ENCODE measurements at regions not wholly inside any gene's neighbourhood (a gene's known extent, or its start where the extent isn't known, plus 50 kb on each side); places are given as distances from the start of the nearest gene placed in this dataset.

DNA sequence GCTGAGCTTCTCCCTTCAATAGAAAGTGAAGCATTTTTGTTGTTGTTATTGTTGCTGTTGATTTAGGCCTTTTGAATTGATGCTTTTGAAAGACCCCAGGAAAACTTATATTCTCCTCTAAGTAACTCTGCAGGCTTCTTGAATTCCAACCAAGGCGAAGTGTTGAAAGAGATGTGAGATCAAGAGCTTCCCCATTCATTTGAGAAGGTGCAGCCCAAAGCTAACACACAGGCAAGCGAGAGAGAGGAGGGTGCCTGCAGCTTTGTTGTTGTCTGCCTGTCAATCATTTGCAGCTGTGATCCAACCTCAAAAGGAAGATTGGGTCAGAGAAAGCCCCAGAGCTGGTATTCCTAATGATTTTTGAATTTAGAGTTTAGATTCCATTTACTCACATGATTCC, 963.6 kb upstream of the CNTNAP5 start:
- Histone ChIP-seq H3K4me1 (ENCODE audit: control insufficient read depth in 5 of 5, insufficient read depth in 5 of 5, low read length in 5 of 5) (no peaks in the 10 kb centered on the region), H3K27ac (ENCODE audit: low read depth in 1 of 2, low read length in 1 of 2) (no peak overlapping the region), H3K36me3 (ENCODE audit: control insufficient read depth in 4 of 4, insufficient read depth in 4 of 4, low read length in 4 of 4) (no peaks in the 10 kb centered on the region), H3K9me3 (ENCODE audit: control insufficient read depth in 4 of 4, insufficient read depth in 3 of 4, low read length in 3 of 4) (no peaks in the 10 kb centered on the region), H3K4me3 (no peak overlapping the region), H3K27me3 (ENCODE audit: control insufficient read depth in 3 of 3, insufficient read depth in 3 of 3, low read length in 2 of 3) (no peaks in the 10 kb centered on the region), H3K9ac (ENCODE audit: insufficient read depth in 1 of 2, low read length in 2 of 2) (no peak overlapping the region)
- TF ChIP-seq, protein P1, sequence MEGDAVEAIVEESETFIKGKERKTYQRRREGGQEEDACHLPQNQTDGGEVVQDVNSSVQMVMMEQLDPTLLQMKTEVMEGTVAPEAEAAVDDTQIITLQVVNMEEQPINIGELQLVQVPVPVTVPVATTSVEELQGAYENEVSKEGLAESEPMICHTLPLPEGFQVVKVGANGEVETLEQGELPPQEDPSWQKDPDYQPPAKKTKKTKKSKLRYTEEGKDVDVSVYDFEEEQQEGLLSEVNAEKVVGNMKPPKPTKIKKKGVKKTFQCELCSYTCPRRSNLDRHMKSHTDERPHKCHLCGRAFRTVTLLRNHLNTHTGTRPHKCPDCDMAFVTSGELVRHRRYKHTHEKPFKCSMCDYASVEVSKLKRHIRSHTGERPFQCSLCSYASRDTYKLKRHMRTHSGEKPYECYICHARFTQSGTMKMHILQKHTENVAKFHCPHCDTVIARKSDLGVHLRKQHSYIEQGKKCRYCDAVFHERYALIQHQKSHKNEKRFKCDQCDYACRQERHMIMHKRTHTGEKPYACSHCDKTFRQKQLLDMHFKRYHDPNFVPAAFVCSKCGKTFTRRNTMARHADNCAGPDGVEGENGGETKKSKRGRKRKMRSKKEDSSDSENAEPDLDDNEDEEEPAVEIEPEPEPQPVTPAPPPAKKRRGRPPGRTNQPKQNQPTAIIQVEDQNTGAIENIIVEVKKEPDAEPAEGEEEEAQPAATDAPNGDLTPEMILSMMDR (IDR thresholded peaks at IDR 0.05; ENCODE audit: control extremely low read depth, extremely low read depth): no peak
- no peak for DNase-seq
- 78 to 81% methylated on average over 2 of the region's 2 CpGs for WGBS, 2 donors
- no peak for ATAC-seq (ENCODE audit: insufficient read depth, low FRiP score)

DNA sequence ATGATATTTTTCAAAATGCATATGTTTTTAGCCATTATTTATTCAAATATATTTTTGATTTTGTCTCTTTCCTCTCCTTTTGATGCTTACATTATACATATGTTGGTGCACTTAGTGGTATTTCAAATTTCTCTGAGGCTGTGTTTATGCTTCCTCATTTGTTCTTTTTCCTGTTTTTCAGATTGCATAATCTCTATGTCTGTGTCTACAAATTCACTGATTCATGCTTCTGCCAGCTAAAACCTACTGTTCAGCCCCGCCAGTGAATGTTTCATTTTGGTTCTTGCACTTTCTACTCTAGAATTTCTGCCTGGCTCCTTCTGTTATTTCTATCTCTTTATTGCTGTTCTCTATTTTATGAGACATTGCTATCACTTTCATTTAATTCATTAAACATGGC, 951.7 kb upstream of the CNTNAP5 start:
- H3K9me3 ChIP-seq (ENCODE audit: control insufficient read depth in 4 of 4, insufficient read depth in 3 of 4, low read length in 3 of 4): no peaks in the 10 kb centered on the region
- no peak overlapping the region for H3K9ac ChIP-seq (ENCODE audit: insufficient read depth in 1 of 2, low read length in 2 of 2)
- no peak overlapping the region for H3K4me3 ChIP-seq
- no peaks in the 10 kb centered on the region for H3K4me1 ChIP-seq (ENCODE audit: control insufficient read depth in 5 of 5, insufficient read depth in 5 of 5, low read length in 5 of 5)
- ATAC-seq (ENCODE audit: insufficient read depth, low FRiP score): no peak
- H3K27ac ChIP-seq (ENCODE audit: low read depth in 1 of 2, low read length in 1 of 2): no peak overlapping the region
- no peaks in the 10 kb centered on the region for H3K36me3 ChIP-seq (ENCODE audit: control insufficient read depth in 4 of 4, insufficient read depth in 4 of 4, low read length in 4 of 4)
- WGBS, 2 donors: 22 to 47% methylated on average over 1 of the region's 1 CpG
- H3K27me3 ChIP-seq (ENCODE audit: control insufficient read depth in 3 of 3, insufficient read depth in 3 of 3, low read length in 2 of 3): no peaks in the 10 kb centered on the region
- TF ChIP-seq, protein P1 (IDR thresholded peaks at IDR 0.05; ENCODE audit: control extremely low read depth, extremely low read depth): no peak
- no peak for DNase-seq

DNA sequence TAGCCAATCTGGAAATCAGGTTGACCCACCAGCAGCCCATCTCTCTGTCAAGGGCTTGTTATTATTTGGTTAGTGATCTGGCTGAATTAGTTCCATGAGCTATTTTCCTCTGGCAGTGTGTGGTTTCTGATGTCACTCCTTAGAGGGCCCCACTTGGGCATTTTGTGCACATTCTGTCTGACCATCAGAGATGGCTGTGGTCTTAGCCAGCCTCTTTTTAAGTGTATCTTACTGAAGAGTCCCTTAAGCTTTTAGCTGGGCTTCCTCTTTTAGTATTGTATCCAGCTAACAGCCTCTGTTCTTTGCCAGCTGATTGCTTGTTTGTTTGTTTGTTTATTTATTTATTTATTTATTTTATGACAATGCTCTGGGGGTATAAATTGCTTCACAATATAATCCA, 951.1 kb upstream of the CNTNAP5 start:
- Histone ChIP-seq H3K9ac (ENCODE audit: insufficient read depth in 1 of 2, low read length in 2 of 2) (no peak overlapping the region), H3K27me3 (ENCODE audit: control insufficient read depth in 3 of 3, insufficient read depth in 3 of 3, low read length in 2 of 3) (no peaks in the 10 kb centered on the region), H3K9me3 (ENCODE audit: control insufficient read depth in 4 of 4, insufficient read depth in 3 of 4, low read length in 3 of 4) (no peaks in the 10 kb centered on the region), H3K27ac (ENCODE audit: low read depth in 1 of 2, low read length in 1 of 2) (no peak overlapping the region), H3K36me3 (ENCODE audit: control insufficient read depth in 4 of 4, insufficient read depth in 4 of 4, low read length in 4 of 4) (no peaks in the 10 kb centered on the region), H3K4me3 (no peak overlapping the region), H3K4me1 (ENCODE audit: control insufficient read depth in 5 of 5, insufficient read depth in 5 of 5, low read length in 5 of 5) (no peaks in the 10 kb centered on the region)
- ATAC-seq (ENCODE audit: insufficient read depth, low FRiP score): no peak
- DNase-seq: no peak
- TF ChIP-seq, protein P1 (IDR thresholded peaks at IDR 0.05; ENCODE audit: control extremely low read depth, extremely low read depth): no peak

DNA sequence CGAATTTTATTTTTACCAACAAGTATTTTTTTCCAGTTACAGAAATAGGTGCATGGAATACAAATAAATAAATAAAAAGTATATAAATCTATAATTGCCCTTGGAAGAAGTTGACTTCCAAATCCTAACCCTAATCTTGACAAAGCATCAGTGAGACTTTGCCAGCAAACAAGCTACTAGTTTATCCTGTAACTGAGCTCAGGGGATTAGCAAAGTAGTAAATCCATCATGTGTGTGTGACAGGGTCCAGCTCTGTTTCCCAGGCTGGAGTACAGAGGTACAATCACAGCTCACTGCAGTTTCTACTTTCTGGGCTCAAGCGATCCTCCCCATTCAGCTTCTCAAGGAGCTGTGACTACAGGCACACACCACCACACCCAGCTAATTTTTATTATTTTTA, 948.0 kb upstream of the CNTNAP5 start:
- Histone ChIP-seq H3K9me3 (ENCODE audit: control insufficient read depth in 4 of 4, insufficient read depth in 3 of 4, low read length in 3 of 4) (peaks cover 0 to 4% (median 0%) of the 10 kb centered on the region in 4 donors), H3K36me3 (ENCODE audit: control insufficient read depth in 4 of 4, insufficient read depth in 4 of 4, low read length in 4 of 4) (no peaks in the 10 kb centered on the region), H3K27me3 (ENCODE audit: control insufficient read depth in 3 of 3, insufficient read depth in 3 of 3, low read length in 2 of 3) (no peaks in the 10 kb centered on the region), H3K4me3 (no peak overlapping the region), H3K9ac (ENCODE audit: insufficient read depth in 1 of 2, low read length in 2 of 2) (no peak overlapping the region), H3K27ac (ENCODE audit: low read depth in 1 of 2, low read length in 1 of 2) (no peak overlapping the region), H3K4me1 (ENCODE audit: control insufficient read depth in 5 of 5, insufficient read depth in 5 of 5, low read length in 5 of 5) (no peaks in the 10 kb centered on the region)
- TF ChIP-seq, protein P1 (IDR thresholded peaks at IDR 0.05; ENCODE audit: control extremely low read depth, extremely low read depth): no peak
- DNase-seq: no peak
- no peak for ATAC-seq (ENCODE audit: insufficient read depth, low FRiP score)
- 69 to 74% methylated on average over 2 of the region's 2 CpGs for WGBS, 2 donors
